NCI-H2227 treated with DMSO at 0.1 percent for 48 hours (cell line): ENCODE measurements at regions not wholly inside any gene's neighbourhood (a gene's known extent, or its start where the extent isn't known, plus 50 kb on each side); places are given as distances from the start of the nearest gene placed in this dataset.
A peak's percentile ranks its signal among the peaks of the same experiment; 100 is the strongest.
"Not testable (repeated sequence)": the region's sequence is repeated elsewhere in the genome, so short reads cannot be mapped to it uniquely, and the experiment has no call there.

Experiments used
- DNase-seq: peaks from one replicate; lab custom pipeline; 2025; lab: John Stamatoyannopoulos, UW

DNA sequence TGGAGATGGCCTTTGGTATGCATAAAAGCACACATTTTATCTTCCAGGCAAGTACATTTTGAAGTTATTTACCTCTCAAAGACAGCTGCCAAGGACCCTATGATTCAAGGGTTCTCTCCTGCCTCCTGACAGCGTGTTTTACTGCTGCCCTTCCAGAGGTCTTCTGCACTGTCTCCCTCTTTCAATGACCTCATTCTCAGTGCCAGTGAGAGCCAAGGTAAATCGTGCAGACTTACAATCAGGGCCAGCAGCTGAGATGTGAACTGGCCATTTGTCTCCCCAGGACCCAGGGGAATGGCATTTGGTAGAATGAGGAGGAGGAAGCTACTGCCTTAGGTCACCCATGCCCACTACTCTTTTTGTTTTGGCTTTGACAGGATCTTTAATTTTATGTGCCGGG lies 84.2 kb upstream of the FGGY start:
- DNase-seq = no peak

DNA sequence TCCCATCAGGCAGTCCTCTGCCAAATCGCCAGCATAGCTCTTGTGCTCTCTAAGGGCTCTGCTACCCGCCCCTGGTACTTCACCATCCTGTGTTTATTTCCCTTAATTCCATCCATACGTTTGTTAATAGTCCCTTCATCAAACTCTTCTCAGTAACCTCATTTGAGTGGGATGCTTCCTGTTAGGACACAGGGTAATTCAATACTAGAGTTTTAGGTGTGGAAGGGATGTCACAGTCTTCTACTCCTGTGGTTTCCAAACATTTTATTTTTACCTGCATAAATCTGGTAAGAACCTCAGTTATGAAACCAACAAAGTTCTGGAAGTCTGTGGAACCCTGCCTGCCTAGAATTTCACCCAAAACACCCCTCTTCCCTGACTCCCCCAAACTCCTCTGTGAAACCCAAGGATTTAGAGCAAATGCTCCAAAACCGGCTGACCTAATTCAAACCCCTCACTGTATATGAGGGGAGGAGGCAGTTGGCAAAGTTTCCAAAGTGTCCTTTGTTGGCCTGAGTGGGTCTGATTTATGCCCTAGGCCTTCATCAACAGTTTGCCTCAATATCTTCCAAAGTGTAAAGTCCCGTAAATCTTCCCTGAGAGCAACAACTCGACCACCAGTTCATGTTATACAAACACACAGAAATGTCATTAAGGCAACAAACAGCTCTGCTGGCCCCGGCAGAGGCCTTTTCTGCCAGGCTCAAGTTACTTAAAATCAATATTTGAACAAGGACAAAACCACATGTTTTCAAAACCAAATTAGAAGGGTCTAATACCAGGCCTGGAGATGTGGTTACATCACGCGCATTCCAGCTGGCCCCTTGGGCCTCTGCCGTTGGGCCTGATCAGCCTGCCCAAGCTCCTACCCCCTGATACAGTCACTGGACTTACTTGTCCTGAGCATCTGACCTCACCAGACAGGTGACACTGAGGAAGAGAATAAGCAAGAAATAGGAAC lies 82.4 kb upstream of the FGGY start:
- no peak for DNase-seq

DNA sequence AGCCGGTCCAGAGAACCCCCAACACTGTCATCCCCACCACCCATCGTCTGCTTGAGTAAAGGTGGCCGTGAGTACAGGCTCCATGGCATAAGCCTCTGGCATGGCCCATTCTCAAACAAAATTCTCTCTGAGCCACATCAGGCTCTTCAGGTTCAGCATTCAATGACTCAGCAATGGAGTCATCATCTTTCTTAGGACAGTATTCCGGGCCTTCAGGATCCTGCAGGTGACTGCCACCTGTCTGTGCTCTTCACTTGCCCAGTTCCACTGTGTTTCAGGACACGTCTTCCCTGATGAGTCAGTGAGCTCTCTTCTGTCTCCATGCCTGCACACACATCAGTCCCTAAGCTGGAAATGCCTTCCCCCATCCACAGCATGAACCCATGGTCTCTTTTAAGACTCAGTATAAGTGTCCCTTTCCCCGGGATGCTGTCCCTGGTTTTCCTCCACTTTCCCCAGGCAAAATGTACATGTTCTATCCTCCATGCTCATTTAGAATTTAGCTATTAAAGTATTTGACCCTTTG lies 81.1 kb upstream of the FGGY start:
- no peak for DNase-seq

DNA sequence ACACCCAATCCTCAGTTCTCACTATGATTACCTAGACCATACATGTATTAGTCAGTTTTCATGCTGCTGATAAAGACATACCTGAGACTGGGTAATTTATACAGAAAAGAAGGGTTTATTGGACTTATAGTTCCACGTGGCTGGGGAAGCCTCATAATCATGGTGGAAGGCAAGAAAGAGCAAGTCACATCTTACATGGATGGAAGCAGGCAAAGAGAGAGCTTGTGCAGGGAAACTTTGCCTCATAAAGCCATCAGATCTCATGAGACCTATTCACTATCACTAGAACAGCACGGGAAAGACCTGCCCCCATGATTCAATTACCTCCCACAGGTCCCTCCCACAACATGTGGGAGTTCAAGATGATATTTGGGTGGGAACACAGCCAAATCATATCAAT lies 79.5 kb upstream of the FGGY start:
- DNase-seq = not testable (repeated sequence)

DNA sequence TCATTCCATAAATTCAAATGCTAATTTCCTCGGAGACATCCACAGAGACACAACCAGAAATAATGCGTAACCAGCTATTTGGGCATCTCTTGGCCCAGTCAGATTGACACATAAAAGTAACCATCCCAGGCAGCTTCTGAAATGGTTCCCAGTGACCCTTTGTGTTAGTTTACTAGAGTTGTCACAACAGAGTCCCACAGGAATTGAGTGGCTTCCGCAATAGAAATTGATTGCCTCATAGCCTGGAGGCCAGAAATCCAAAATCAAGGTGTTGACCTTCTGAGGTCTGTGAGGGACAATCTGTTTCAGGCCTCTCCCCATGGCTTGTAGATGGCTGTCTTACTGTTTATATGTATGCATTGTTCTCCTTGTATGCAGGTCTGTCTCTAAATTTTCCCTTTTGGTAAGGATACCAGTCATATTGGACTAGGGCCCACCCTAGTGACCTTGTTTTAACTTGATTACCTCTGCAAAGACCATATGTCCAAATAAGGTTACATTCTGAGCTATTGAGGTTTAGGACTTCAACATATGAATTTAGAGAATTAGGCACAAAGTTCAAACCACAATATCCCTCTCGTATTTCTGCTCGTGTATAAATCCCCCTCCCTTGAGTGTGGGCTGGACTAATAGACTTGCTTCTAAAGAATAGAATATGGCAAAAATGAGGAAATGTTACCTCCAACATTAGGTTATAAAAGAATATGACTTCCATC lies 78.2 kb upstream of the FGGY start:
- no peak for DNase-seq

DNA sequence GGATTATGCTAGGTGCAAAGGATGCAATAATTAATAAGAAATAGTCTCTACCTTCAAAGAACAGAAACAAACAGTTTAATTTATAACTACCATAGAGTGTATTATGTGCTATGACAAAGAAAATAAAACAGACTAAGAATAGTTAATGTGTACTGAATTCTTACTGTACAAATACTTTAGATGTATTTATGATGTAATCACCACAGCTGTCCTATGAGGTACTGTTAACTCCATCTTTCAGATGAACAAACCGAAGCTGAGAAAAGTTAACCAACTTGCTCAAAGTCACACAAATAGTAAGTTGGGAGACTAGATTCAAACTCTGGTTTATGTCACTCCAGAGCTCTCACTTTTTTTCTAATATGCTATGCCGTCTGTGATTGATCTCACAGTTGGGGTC lies 77.0 kb upstream of the FGGY start:
- DNase-seq = no peak

DNA sequence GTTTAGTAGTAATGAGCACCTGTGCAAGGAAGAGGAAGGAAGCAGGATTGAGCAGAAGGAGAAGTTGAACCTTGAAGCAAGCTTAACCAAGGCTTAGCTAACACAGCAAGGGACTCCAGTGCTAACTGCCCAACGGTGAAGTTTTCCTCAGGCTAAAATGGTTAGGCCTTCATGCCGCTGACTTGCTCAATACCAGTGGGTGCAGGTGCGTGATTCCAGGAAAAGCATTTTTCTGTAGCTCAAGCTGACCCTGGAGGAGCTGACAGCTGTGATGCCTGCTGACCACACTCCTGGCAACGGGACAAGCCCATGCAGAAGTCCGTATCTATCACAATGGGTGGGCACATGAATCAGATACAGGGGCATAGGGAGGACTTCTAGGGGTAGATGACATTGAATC lies 76.5 kb upstream of the FGGY start:
- no peak for DNase-seq

DNA sequence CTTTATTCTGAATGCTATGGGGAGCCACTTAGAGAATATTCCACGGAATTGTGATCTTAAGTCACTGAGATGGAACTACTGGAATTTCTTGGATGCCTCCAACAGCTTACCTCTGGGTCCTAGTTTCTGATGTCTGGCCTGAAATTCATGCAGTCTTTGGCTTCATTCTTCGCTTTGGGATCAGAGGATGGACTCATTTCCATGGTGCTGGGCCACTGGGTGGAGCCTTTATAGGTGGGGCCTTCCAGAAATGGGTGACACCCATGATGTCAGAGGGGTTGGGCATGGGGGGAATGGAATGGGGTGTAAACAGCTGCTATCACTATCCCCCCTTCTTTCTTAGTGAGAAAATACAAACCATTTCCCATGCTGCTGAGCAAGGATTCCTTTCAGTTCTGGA lies 73.7 kb upstream of the FGGY start:
- no peak for DNase-seq

DNA sequence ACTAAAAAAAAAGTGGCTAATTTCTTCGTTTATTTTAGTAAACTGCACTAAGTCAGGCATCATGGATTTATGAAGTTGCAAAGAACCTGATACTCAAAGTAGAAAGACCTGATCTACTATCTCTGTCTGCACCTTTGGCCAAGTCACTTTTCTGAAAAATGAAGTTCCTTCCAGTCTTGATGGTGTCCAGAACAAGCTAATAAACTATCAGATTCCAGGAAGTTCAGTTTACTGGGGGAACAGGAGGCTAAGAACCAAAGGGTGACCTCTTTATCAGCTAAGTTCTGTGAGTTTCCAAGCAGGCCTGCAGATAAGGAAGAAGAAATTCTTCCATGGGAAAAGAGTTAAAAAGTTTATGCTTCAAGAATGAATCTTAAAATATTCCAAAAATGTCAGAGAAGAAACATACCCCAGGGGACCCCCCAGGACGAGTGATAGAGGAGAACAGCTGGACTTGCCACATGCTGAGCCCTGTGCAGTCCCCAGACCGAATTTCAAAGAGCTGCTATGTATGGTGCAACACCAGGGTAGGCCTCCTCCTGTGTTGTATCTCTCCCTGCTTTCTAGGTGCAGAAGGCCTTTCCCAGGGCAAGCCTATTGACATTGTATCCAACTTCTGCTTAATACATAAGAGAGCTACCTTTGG lies 72.8 kb upstream of the FGGY start:
- DNase-seq = no peak

DNA sequence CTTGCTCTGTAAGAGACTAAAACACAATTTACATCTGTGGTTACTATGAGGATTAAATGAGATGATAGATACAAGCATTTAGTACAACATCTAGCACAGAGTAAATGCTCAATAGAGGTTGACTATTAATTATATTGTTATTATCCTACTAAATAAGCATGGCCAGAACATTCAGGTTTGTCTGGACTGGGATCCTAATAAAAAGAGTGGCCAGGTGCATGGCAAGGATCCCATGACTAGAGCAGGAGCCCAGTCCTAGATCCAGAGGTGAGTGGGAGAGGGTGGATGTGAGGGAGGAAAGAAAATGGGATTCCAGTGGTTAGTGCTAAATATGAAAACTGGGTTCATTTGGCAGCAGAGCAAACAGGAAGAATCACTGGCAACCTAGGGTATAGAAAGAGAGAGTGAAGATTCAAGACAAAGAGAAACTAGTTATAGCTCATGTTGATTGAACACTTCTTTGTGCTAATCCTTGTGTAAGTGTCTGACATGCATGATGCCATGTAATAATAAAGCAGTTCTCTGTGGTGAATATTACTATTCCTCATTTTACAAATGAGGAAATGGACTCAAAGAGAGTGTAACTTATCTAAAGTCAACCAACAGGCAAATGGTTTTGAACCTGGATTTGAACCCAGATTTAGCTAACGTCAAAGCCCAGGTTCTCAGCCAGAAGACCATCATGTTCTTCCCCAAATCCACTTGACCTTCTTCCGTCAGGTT lies 71.1 kb upstream of the FGGY start:
- no peak for DNase-seq

DNA sequence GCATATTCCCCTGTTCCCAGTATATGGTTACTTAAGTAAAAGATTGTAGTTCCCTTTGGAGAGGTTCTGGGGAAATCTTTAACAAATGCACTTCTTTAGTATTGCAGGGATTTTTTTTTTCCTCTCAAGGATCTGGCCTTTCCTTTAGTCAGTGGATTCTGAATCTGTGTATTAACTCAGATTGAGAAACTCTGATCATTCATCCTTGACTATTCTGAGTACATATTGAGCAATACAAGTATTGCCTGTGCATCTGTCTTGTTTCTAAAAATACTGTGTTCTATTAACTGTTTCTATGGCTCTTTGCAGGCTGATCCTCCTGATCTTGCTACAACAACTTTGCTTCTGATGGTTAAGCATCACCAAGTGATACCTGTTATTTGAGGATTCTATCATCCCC lies 67.8 kb upstream of the FGGY start:
- DNase-seq = no peak

DNA sequence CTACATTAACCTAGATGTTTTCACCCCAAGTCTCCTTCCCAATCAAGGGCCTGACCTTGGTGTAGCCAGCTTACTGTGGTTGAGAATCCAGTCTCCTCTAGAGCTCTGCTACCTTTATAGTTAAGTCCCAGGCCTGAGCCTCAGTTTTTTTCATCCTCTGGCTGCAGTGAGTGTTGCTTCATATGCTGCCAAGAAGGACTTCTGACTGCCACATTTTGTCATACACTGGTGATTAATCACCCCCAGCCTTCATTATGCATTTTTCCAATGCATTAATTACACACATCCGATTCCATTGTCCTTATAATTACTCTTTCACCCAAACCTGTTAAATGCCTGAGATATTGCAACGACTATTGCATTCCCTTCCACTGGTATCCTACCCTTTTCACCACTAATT lies 66.3 kb upstream of the FGGY start:
- no peak for DNase-seq

DNA sequence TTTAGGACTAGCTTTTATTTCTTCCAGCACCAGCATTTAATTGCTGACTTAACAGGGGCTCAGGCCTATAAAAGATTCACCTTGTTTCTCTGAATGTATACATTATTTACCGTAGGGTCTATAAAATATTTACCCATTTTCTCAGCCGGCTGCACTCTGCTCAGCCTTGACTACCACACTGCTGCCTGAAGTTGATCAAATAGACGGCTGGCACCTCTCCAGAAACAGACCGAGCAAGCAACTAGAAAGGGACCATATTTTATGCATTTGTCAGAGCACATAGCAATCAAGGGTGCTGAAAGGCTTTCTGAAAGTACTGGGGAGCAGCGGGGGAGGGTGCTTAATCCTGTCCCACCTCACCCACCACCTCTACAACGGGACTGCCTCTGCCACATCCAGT lies 64.7 kb upstream of the FGGY start:
- no peak for DNase-seq

DNA sequence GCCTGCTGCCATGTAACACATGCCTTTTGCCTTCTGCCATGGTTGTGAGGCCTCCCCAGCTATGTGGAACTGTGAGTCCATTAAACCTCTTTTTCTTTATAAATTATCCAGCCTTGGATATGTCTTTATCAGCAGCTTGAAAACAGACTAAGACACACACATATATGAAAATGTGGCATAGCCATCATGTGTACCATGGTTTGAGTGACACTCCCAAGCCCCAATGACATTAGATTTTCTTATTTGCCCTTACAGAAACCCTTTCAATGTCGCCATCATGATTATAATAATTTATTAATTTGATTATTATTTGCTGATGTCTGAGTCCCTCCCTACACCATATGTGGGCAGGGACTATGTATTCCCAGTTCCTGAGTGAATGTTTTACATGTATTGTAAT lies 63.5 kb upstream of the FGGY start:
- no peak for DNase-seq

DNA sequence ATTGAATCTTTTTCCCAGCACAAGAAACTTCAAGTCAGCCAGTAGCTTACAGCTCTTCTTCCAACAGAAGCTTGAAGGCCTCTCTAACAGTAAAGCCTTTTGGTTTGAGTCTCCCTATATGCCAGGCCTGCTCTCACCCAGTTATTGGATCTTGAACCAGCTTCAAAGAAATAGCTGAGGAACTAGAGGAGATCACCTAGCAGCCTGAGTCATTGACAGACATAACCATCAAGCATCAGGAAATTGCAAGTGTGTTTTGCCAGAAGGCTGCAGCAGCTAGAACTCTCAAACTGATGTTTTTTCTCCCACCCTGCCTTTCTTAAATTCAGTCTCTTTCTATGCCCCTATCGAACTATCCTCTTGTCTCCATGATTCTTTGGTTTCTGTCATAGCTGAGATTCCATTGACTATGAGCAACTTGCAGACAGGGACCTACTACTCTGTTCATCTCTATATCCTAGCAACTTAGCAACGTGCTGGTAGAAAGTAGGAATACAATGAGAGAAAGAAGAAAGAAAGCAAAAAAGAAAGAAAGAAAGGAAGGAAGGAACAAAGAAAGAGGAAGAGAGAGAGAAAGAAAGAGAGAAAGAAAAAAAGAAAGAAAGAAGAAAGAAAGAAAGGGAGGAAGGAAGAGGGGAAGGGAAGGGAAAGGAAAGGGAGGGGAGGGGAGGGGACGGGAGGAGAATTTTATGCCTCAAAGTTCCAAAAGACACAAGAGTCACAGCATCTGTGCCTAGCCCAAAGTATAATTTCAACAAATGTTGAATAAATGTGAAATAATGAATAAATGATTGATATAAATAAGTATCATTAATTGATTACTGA lies 60.0 kb upstream of the FGGY start:
- DNase-seq = no peak

DNA sequence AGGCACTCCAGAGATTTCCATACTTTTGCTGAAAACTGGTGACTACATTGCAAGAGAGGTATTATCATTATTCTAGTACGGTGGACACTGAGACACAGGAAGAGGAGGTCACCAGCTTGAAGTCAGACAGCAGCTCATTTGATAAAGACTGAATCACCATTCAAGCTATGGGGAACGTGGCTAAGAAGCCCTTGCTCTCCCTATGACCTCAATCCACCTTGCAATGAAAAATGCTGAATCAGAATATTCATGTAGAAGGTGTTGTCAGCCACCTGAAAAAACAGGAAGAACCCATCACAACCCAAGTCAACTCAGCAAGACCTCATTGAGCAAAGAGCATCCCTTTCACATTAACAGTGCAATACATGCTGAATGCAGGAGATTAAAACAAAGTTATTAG lies 59.0 kb upstream of the FGGY start:
- DNase-seq = no peak

DNA sequence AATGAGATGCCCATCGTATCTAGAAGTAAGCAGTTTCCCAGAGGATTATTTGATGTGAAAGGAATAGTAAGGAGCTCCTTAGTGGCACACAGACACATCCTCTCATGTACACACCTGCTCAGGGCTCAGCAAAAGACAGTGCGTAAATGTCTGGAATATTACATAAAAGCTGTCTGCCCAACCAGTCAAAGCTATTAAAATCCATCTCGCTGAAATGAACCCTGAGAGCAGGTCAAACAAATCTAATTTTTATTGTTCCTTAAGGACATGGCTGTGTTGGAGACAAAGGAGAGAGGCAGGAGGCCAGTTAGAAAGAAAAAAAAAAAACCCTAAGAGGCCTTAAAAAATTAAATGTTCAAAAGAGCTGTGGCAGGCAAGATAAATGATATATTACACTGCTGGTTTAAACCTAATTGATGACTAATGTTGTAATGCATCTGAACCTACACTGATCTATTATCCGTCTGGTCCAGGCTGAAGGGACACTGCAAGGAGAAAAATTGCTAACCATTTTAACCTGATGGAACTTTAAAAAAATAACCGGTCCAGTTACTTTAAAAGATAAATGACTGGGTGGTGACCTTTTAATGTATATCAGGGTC lies 58.5 kb upstream of the FGGY start:
- peak; percentile 87 for DNase-seq

DNA sequence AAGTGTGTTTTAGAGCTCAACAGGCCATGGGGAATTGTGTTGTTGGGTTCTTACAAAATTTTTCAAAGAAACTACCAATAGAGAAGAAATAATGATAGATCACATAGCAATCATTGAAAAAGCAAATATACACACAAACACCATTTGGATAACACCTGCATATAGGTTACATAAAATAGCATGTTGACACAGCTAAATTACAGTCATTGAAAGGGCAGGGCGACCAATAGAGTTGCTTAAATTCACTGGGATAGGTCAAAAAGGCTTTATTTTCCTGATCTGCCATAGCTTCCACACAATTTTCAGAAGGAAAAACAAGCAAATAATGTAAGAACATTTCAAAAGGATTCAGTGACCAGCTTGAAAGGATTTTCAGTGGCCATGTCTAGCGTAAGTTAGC lies 57.9 kb upstream of the FGGY start:
- DNase-seq = no peak

DNA sequence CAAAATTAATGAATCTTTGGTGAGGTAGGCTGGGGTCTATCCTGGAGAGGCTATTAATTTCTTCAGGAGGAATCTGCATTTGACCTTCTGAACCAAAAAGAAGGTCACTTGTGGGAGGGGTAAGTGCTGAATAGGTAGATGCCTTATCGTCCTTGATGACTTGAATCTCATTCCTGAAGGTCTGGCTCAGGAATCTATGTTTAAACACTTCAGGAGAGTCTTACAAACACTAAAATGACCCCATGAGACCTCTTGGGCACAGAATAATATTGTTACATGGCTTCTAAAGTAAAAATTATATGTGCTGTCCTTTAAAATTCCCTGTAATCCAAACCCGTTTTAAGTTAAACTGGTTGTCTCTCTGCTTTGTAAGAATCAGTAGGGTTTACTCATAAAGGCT lies 55.0 kb upstream of the FGGY start:
- no peak for DNase-seq

DNA sequence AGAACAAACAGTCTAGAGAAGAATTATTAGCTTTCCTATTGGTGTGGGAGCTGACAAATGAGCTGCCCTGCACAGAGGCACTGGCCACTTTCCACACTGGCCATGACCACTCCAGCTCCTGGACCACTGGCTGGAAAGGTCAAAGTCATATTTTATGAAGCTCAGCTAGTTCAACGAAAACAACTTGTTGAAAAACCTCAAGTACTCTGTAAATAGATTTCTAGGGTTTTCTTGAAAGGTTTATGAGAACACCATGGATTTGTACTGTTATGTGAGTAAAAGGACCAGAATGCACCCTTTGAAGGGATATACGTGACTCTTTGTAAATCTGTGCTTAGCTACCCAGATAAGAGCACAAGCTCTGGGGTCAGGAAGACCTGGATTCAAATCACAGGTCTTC lies 54.5 kb upstream of the FGGY start:
- no peak for DNase-seq

DNA sequence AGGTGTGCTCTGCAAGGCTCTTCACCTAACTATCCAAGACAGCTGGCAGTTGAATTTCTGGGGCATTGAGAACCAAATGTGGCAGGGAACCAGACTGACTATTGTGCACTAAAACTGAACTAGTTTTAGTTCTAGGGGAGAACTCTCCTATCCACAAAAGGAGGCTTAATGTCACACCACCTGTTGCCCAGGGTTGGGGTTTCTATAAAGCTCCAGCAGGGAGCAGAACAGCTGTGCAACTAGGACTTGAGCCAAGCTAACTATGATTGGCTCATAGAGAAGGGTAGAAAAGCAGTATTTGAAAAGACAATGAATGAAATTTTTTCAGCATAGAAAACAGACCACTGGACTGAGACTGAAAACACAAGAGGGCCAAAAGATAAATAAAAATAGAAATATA lies 53.3 kb upstream of the FGGY start:
- no peak for DNase-seq
